HG03064 (cell line): ENCODE measurements at regions not wholly inside any gene's neighbourhood (a gene's known extent, or its start where the extent isn't known, plus 50 kb on each side); places are given as distances from the start of the nearest gene placed in this dataset.
A peak's percentile ranks its signal among the peaks of the same experiment; 100 is the strongest.

ENCODE experiments used
- ATAC-seq: cut with Tn5 transposase; IDR thresholded peaks from one replicate; pipeline ENCODE4 v1.9.1; 2021; ENCODE audit warnings: low read depth; ENCODE audit not compliant: unreplicated experiment

DNA sequence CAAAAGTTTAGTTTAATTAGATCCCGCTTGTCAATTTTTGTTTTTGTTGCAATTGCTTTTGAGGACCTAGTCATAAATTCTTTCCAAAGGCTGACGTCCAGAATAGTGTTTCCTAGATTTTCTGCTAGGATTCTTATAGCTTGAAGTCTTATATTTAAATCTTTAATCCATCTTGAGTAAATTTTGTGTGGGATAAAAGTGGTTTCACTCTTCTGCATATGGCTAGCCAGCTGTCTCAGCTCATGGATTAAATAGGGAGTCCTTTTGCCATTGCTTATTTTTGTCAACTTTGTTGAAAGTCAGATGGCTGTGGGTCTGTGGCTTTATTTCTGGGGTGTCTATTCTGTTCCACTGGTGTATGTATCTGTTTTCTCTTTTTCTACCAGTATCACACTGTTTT, 801.3 kb upstream of the ADGRL4 start:
- ATAC-seq: no peak

DNA sequence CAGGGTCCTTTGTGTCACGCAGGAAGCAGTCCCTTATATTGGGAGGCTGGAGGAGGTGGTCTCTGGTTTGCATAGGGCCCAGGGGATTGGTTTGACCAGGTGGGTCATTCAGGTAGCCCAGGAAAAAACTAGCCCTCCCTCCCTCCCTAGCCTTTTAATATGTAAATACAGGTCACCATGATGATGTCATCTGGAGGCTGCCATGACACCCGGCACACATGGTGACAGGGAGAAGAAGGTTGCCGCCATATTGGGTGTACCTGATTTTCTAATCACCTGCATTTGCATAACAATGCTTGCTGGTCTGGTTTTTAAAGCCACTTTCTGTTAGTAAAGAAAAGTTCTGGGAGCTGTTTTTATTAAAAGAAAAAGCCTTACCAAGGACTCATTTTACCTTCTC, 791.0 kb upstream of the ADGRL4 start:
- no peak for ATAC-seq

DNA sequence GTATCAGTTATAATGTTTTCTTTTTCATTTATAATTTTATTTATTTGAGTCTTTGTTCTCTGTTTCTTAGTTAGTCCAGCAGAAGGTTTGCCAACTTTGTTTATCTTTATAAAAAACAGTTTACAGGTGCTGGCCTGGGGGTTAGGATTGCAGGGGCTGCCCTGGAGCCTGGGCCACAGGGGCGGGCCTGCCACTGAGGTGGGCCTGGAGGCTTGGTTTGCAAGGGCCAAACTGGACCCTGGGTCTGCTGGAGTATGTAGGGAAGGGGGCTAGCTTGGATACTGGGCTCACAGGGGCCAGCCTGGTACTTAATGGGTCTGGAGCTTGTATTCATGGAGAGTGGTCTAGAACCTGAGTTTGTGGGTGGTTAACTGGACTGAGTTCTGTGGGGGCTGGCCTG, 789.9 kb upstream of the ADGRL4 start:
- no peak for ATAC-seq

DNA sequence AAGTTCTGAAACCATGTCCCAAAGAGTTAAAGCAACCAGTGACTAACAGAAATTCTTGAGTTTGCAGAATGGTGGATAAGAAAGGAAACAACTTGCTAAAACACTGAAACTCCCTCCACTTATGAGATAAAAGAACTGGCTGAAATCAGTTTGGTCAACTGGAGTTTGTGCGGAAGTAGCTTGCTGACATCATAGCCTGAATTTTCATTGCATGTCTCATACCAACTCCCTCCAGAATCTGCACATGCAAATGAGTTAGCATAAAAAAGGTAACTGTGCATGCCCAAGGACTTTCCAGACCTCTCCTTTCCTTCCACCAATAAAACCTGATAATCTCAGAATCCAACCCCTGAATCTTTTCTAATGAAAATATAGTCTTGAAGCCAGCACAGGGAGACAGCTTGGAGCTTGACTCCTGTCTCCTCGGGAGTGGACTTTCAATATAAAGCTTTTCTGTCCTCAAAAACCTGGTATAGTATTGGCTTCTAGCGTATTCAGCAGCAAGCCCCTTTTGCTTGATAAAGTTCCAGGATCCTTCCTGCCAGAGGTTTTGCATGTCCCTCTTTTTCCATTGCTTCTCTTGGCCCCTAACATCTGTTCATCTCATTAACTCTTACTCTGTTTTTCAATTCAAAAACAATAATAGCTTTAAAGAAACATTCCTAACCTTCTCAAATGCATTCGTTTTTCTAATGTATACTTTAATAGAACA, 785.8 kb upstream of the ADGRL4 start:
- ATAC-seq: no peak

DNA sequence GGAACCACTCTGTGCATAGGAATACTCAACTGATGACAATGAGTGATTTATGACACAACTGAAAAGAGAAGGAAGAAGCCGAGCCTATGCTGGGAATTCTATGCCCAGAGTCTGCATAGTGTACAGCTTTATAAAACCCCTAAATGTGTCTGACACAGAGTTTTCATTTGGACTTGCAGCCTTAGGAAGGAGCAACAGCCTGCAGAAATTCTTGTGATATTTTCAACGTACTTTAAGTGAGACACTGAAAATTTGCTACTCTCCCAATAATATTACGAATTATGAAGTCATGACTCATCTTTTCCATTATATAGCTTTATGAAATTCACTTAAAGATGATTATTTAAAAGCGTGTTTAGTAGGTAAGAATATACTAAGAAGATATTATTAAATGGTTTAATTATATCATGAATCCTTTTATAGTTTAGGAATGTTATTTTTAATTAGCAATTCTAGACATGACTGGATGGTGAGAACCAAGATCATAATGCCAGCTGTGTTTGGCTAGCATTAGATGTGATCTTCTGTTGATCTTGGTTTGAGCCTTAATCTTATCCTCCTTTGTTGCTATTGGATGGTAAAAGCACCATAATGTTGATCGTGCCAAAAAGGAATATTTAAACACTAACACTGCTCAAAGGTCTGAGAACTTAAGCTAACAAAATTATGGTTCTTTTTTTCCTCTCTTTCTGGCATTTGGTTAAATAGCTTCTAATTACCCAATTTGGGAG, 785.1 kb upstream of the ADGRL4 start:
- ATAC-seq: no peak

DNA sequence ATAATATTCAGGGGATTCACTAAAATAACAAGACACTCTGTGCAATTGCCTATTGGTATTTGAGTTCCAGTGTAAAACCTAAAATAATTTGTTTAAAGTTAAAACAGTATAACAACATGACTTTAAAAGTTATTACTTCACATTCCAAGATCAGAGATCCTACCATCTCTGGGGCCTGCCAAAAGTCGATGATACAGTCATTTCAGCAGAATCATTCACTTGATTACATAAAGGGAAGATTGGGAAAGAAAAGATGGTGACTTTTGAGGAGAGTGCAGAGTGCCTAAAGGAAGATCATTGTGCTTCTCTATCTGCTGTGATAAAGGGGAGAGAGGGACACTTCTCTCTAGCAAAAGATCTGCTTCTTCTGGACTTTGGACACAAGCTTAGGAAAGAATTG, 784.4 kb upstream of the ADGRL4 start:
- no peak for ATAC-seq

DNA sequence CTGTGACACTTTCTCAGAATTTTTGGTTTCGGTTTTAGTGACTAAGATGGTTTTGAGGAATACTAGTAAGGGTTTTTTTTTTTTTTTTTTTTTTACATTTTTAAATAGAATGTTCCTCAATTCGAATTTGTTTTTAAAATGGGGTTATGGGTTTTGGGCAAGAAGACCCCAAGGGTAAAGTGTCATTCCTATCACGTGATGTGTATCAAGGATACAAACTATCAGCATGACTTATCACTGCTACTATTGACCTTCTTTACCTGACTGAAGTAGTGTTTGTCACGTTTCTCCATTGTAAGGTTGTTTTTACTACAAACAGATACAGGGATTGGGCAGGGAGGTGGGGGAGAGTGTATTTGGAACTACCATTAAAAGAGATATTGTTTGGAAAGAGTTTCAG, 781.1 kb upstream of the ADGRL4 start:
- ATAC-seq: no peak

DNA sequence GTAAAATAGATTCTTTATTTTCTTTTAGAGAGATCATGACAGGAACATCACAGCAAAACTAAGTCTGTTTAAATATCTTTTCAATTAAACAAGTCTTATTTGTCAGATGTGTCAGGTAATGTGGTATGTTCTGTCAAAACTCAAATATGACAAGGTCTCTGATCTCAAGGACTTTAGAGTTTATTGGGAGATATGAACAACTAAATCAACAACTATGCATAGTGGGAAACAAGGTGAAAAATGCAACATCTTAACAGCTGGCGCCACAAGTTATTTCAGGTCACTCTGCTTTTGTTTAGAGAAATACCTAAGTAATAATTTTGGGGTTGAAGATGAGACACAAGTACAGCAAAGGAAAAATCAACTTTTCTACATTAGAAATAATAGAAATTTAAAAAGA, 779.4 kb upstream of the ADGRL4 start:
- ATAC-seq: no peak

DNA sequence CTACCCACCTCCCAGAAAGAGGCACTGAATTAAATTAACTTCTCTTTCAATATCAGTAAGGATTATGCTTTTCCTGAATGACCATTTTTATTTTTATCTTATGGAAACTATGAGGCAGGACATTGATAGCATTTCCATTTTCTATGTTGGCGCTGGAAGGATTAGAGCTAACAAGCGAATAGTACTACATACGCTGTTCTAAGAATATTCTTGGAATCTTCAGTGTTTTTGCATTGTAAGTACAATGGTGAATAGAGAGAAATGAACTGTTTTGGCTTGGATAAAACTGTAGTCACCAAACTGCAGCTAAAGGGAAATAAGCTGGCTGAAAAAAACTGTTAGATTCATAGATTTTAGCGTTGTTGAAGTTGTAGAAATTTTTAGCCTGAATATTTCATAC, 779.0 kb upstream of the ADGRL4 start:
- ATAC-seq: no peak

DNA sequence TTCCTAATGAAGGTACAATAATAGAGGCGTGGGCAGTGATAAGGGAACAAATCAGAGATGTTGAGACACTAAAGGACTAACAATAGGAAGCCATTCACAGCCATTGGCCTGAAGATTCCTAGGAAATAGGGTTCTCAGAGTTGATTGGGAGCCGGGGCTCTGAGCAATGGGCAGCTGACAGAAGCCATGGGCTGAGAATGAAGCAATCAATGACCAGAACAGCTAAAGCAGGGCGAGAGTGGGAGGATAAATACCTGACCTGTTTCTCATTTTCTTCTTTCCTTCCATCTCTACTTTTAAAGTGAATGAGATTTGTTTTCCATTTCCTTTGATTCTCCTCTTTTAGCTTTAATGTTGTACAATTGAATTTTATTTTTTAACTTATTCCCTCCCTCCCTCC, 774.7 kb upstream of the ADGRL4 start:
- no peak for ATAC-seq

DNA sequence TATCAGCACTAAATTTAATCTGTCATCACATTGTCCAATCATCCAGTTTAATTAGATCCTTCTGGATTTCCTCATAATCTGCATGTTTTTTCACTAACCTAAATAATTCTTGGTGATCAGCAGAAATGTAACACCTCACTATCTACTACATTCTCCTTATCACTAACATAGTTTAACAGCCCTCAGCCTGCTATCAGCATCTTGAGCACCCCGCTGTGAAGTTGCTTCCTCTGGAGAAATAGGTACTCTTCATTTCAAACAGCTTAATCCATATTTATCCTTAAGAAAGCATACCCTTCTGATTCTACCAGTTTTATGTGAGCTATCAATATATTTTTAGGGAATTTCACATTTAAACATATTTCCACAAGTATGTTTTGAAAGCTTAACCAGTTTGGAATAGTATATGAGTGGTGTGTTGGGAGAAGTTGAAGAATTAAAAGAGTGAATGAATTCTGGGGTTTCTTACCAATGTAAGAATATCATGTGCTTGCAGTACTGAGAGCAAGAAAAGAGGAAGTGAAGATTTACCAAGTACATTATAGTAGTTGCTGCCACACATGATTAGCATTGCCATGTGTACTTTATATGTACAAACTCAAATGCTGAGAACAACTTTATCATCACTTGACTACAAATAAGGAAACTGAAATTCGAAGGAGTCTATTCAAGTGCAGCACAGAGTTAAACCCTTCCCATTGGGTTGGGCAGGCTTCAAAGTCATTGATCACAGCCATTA, 771.1 kb upstream of the ADGRL4 start:
- ATAC-seq: peak; percentile 99

DNA sequence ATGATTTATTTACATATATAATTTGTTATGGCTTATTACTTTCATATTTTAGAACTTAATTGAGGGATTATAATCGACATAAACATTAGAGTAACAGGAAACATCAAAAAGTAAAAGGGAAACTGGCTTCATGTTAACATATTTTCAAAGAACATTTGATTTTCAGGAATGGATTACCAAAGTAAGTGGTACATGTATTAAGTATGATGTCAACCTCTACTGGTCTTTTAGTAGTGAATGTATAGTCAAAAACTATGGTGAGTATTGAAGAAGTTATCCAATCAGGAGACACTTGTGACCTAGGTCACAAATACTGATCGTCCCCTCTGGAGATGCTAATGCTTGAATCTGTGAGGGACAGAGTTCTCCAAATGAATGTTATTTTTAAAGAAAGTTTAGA, 768.9 kb upstream of the ADGRL4 start:
- ATAC-seq: no peak

DNA sequence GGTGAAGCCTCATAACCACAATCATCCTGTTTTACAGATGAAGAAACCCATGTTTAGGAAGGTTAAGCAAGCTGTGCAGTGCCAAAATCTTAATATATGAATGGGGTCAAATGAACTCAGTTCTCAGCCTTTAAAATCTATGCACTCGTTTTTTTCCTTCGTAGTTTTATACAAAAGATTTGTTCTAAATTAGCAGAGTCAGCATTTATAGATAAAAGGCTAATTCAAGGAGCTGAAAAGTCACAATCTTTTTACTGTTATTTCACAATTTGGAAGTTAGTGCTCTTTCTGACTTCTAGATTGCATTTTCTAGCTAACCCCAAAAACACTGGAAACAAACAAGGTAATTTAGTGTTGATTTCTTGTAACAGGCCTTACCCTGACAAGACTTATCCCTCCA, 766.9 kb upstream of the ADGRL4 start:
- ATAC-seq: no peak

DNA sequence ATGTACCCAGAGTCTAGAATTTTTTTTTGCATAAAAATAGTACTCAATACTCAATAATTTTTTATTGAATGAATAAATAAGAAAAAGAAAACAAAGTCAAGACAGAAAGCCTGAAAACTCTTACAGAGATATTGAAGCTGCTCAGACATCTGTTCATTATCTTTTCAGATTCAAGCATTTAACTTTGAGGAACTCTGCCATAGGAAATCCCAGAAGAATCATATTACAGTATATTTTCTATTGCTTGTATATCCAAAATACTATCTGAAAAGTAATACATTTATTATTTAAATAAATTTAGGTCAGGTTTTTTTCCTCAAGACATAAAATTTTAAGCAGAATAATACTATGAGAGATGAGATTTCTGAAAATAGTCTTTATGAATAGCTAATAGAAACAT, 755.9 kb upstream of the ADGRL4 start:
- ATAC-seq: no peak

DNA sequence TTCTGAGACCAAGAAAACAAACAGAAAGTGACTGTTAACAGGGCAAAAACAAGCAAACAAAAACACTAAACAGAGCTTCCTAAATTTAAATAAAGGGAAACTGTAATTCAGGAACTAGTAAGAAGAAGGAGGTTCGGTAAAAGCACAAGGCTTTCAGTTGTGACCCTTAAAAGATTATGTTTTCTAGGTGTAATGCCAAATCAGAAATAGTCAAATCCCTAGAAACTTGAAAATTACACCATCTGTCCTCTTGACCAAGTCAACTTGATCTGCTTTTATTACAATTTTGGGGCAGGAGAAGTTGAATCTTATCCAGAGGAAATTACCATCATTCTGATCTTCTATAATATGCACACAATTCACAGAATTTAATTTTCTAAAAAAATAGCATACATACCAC, 754.0 kb upstream of the ADGRL4 start:
- ATAC-seq: no peak

DNA sequence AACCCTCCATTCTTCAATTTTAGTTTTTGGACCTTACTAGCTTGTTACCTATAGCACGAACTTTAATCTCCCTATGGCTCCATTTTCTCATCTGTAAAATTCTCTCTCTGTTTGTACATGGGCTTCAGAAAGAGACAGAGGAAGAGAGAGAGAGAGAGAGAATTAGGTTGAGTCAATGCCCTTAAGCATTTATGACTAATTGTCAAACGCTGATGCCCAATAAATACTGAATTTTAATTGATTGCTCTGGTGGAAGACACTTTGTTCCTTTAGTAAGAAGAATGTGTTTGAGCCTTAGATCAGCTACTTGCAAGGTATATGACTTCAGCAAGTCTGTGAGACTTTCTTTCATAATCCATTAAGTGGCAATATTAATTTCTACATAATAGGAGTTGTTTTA, 743.1 kb upstream of the ADGRL4 start:
- no peak for ATAC-seq

DNA sequence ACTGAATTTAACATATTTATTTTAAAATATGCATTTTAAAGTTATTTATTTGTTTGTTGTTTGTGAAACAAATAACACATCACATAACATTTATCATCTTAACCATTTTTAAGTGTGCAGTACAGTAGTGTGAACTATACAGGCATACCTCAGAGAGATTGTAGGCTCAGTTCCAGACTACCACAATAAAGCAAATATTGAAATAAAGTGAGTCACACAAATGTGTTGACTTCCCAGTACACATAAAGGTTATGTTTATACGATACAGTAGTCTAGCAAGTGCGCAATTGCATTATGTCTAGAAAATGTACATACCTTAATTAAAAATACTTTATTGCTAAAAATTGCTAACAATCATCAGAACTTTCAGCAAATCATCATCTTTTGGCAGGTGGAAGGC, 739.4 kb upstream of the ADGRL4 start:
- no peak for ATAC-seq

DNA sequence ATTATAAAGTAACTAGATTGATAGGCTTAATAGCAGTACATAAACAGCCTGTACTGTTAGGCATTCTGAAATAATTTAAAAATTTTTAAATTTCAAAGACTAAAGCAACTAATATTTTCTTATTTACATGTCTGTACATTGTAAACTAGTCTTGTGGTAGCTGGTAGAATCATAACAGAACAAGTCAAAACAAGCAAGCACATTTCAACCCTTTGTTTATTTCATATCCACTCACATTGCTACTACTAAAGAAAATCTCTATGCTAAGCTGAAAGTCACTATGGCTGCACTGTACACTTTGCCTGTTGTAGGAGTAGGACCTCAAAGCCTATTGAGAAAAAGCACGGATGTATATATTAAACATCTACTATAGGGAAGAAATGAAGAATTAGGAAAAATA, 738.2 kb upstream of the ADGRL4 start:
- no peak for ATAC-seq

DNA sequence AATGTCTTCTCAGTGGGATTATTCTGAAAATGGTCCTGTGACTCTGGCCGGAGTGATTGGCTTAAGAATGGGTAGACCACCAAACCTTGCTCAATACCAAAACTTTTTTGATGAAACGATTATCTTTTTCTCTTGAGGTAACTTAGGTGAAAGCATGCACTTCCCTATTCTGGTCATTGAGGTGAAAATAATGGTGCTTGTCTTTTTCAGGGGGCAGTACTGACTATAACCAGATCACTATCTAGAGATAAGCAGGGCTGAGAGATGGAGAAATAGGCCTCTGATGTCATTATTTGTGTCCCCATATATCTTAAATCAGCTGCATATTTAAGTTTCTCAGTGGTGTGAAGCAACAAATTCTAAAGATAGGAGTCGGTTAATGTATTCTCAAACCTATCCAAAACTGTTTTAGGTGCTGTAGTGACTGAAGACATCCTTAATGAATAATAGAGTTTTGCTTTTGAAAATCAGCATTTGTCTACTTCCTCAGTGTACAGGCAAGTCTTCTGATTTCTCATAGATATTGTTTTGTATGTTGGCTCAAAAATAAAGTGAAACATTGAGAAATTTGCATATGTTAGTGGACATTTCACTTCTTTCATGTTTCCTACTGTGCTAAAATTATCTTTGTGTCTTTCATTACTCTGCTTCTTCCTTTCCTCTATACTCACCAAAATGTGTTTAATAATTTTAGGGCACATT, 735.3 kb upstream of the ADGRL4 start:
- peak; percentile 90 for ATAC-seq

DNA sequence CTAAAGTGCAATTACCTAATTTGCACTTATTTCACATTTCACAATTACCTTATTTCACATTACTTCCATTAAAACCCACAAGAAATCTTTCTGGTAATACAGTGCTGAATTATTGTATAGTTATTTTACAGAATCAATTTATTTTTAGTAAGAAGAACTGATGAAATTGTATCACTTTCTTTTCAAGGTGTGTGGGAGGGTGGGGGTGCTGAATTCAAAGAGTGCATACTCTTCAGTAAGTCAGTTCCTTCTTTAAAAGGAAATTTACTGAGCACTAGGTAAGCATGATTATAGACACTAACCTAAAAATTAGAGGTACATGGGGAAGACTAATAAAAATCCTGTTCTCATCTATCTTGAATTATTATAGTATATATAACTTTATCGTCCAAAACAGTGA, 731.6 kb upstream of the ADGRL4 start:
- no peak for ATAC-seq

DNA sequence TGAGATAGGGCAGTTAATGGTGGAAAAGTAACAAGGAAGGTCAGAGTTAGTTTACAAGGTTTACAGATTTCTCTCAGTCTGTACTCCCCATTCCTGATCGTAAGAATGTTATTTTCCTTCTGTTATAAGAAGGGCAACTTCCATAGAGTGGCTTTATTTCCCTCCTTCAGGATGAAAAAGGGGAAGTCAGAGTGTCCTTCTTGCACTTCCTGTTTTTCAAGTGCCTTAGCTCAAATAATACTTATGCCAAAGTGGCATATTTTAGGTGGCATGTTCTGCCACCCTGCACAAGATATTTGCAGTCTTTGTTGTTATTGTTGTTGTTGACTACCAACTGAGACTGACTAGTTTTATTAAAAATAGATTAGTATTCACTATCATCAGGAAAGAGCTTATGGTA, 730.7 kb upstream of the ADGRL4 start:
- no peak for ATAC-seq
